Caco-2 (cell line): ENCODE measurements at regions not wholly inside any gene's neighbourhood (a gene's known extent, or its start where the extent isn't known, plus 50 kb on each side); places are given as distances from the start of the nearest gene placed in this dataset.

Experiments used
- BruUV-seq: library from RNA; stranded (reverse); fragments of 400-500 nt; replicated peaks from 2 replicates; lab custom pipeline; 2021; lab: Mats Ljungman, UMichigan
- CTCF ChIA-PET: fragments of 300-600 bp; sonication (Branson Sonifier 250); formaldehyde crosslinking; loops from one replicate; lab custom pipeline; 2022; ENCODE audit warnings: antibody characterized with exemption; lab: Charles Lee
- POLR2A ChIA-PET: fragments of 300-600 bp; sonication (Branson Sonifier 250); formaldehyde crosslinking; loops from one replicate; lab custom pipeline; 2022; ENCODE audit warnings: antibody characterized with exemption; lab: Charles Lee
- DNase-seq, 2 experiments: peaks; one replicate each; pipeline versions ENCODE4 v3.0.0 to v3.0.0-alpha.2; 2020 to 2022
- H3K27me3 ChIP-seq: replicated peaks from 2 replicates; pipeline ENCODE4 v1.6.0; 2011; ENCODE audit warnings: low read length; ENCODE audit not compliant: control insufficient read depth, insufficient read depth
- H3K36me3 ChIP-seq: 2 replicates; pipeline ENCODE4 v1.5.1; 2011; ENCODE audit warnings: low read length; ENCODE audit not compliant: control insufficient read depth, insufficient read depth
- H3K4me1 ChIP-seq: fragments of 250-450 bp; sonication (Bioruptor Pico); 2 replicates; pipeline ENCODE4 v1.5.1; 2020; ENCODE audit warnings: mild to moderate bottlenecking
- H3K4me3 ChIP-seq: 2 replicates; pipeline ENCODE4 v1.5.1; 2011; ENCODE audit warnings: low read depth, mild to moderate bottlenecking, control low read depth, low read length
- H3K9me3 ChIP-seq: fragments of 250-450 bp; sonication (Bioruptor Pico); 2 replicates; pipeline ENCODE4 v1.5.1; 2020; ENCODE audit warnings: mild to moderate bottlenecking, moderate library complexity
- H3K27ac Mint-ChIP-seq: one replicate; pipeline ENCODE4 v1.8.0; 2022; ENCODE audit warnings: mixed read lengths; ENCODE audit not compliant: unreplicated experiment
- H3K27me3 Mint-ChIP-seq: one replicate; pipeline ENCODE4 v1.8.0; 2022; ENCODE audit warnings: mixed read lengths; ENCODE audit not compliant: insufficient read depth, unreplicated experiment
- H3K36me3 Mint-ChIP-seq: one replicate; pipeline ENCODE4 v1.8.0; 2022; ENCODE audit warnings: mild to moderate bottlenecking, mixed read lengths; ENCODE audit not compliant: insufficient read depth, unreplicated experiment
- H3K4me1 Mint-ChIP-seq: one replicate; pipeline ENCODE4 v1.8.0; 2022; ENCODE audit warnings: low read depth, mixed read lengths; ENCODE audit not compliant: unreplicated experiment
- H3K4me3 Mint-ChIP-seq: one replicate; pipeline ENCODE4 v1.8.0; 2022; ENCODE audit warnings: mild to moderate bottlenecking, moderate library complexity, mixed read lengths; ENCODE audit not compliant: unreplicated experiment
- H3K9me3 Mint-ChIP-seq: one replicate; pipeline ENCODE4 v1.8.0; 2022; ENCODE audit warnings: mixed read lengths; ENCODE audit not compliant: unreplicated experiment
- CTCF ChIP-seq, 2 experiments: fragments of 200-600 bp in 1 of 2; IDR thresholded peaks; 1 replicate in 1 of 2; 2 replicates in 1 of 2; pipeline versions ENCODE4 v1.5.1 to v1.8.0; 2011 to 2022; ENCODE audit warnings: antibody characterized with exemption in 1 of 2, control low read depth in 1 of 2, inconsistent platforms in 1 of 2, low read depth in 1 of 2, low read length in 1 of 2, mild to moderate bottlenecking in 1 of 2, moderate library complexity in 1 of 2; ENCODE audit not compliant: insufficient read depth in 1 of 2, severe bottlenecking in 1 of 2, unreplicated experiment in 1 of 2
- intact Hi-C: fragments of 100-400 bp; cut with micrococcal nuclease; formaldehyde crosslinking; loops from one replicate; pipeline ENCODE4 v1.10.0; 2022; ENCODE audit not compliant: unreplicated experiment

- CTCF ChIA-PET = no interaction called here
- H3K9me3 Mint-ChIP-seq = peaks cover 15% of the 10 kb centered on the region
Measured at GRCh38 chr2:18332477-18332876, 228.0 kb downstream of the RDH14 start.

GRCh38 chr2:18325118-18325517, 235.3 kb downstream of the RDH14 start:
- no peaks in the 10 kb centered on the region for H3K36me3 Mint-ChIP-seq
- no peak for TF ChIP-seq CTCF (IDR thresholded peaks at IDR 0.05; ENCODE audit: insufficient read depth in 1 of 2, low read depth in 1 of 2, low read length in 1 of 2, severe bottlenecking in 1 of 2, unreplicated experiment in 1 of 2)
- Histone ChIP-seq H3K4me3 (no peak overlapping the region), H3K9me3 (no peaks in the 10 kb centered on the region), H3K27me3 (no peaks in the 10 kb centered on the region), H3K4me1 (no peaks in the 10 kb centered on the region), H3K36me3 (no peaks in the 10 kb centered on the region)
- no peak overlapping the region for H3K4me3 Mint-ChIP-seq
- no TSS peak for BruUV-seq
- intact Hi-C loops = no loop called here
- ChIA-PET CTCF (no interaction called here), POLR2A (no interaction called here)
- H3K27me3 Mint-ChIP-seq = no peaks in the 10 kb centered on the region
- H3K27ac Mint-ChIP-seq = no peak overlapping the region
- DNase-seq = no peak
- no peaks in the 10 kb centered on the region for H3K9me3 Mint-ChIP-seq
- peaks cover 5% of the 10 kb centered on the region for H3K4me1 Mint-ChIP-seq

More at GRCh38 chr2:18332477-18332876, 228.0 kb downstream of the RDH14 start:
- BruUV-seq = no TSS peak
- Histone ChIP-seq H3K4me3 (no peak overlapping the region), H3K27me3 (no peaks in the 10 kb centered on the region), H3K9me3 (no peaks in the 10 kb centered on the region), H3K36me3 (no peaks in the 10 kb centered on the region), H3K4me1 (peaks cover 14% of the 10 kb centered on the region)
- H3K4me1 Mint-ChIP-seq = peaks cover 10% of the 10 kb centered on the region
- H3K4me3 Mint-ChIP-seq = no peak overlapping the region
- DNase-seq = no peak
- intact Hi-C loops = no loop called here
- no peaks in the 10 kb centered on the region for H3K27me3 Mint-ChIP-seq
- no peaks in the 10 kb centered on the region for H3K36me3 Mint-ChIP-seq
- POLR2A ChIA-PET = no interaction called here
- no peak for TF ChIP-seq CTCF (IDR thresholded peaks at IDR 0.05; ENCODE audit: insufficient read depth in 1 of 2, low read depth in 1 of 2, low read length in 1 of 2, severe bottlenecking in 1 of 2, unreplicated experiment in 1 of 2)
- H3K27ac Mint-ChIP-seq = no peak overlapping the region

- Histone ChIP-seq H3K4me3 (no peak overlapping the region), H3K36me3 (no peaks in the 10 kb centered on the region), H3K4me1 (no peaks in the 10 kb centered on the region), H3K27me3 (no peaks in the 10 kb centered on the region), H3K9me3 (no peaks in the 10 kb centered on the region)
- Mint-ChIP-seq H3K27me3 (no peaks in the 10 kb centered on the region), H3K9me3 (peaks cover 11% of the 10 kb centered on the region), H3K36me3 (no peaks in the 10 kb centered on the region), H3K4me3 (no peak overlapping the region), H3K27ac (peak overlapping the region; percentile 8), H3K4me1 (peaks cover 15% of the 10 kb centered on the region)
- CTCF ChIA-PET = no interaction called here
- no peak for DNase-seq
- POLR2A ChIA-PET = no interaction called here
- TF ChIP-seq CTCF (IDR thresholded peaks at IDR 0.05; ENCODE audit: insufficient read depth in 1 of 2, low read depth in 1 of 2, low read length in 1 of 2, severe bottlenecking in 1 of 2, unreplicated experiment in 1 of 2) = no peak
- intact Hi-C loops = no loop called here
- BruUV-seq = no TSS peak
Measured at GRCh38 chr2:18319987-18320386, 240.5 kb downstream of the RDH14 start.
